GM18517 (cell line): ENCODE measurements at regions not wholly inside any gene's neighbourhood (a gene's known extent, or its start where the extent isn't known, plus 50 kb on each side); places are given as distances from the start of the nearest gene placed in this dataset.
"Not testable (repeated sequence)": the region's sequence is repeated elsewhere in the genome, so short reads cannot be mapped to it uniquely, and the experiment has no call there.

Experiments used
- ATAC-seq: cut with Tn5 transposase; IDR thresholded peaks from one replicate; pipeline ENCODE4 v1.9.1; 2021; ENCODE audit warnings: mild to moderate bottlenecking, moderate library complexity; ENCODE audit not compliant: unreplicated experiment

DNA sequence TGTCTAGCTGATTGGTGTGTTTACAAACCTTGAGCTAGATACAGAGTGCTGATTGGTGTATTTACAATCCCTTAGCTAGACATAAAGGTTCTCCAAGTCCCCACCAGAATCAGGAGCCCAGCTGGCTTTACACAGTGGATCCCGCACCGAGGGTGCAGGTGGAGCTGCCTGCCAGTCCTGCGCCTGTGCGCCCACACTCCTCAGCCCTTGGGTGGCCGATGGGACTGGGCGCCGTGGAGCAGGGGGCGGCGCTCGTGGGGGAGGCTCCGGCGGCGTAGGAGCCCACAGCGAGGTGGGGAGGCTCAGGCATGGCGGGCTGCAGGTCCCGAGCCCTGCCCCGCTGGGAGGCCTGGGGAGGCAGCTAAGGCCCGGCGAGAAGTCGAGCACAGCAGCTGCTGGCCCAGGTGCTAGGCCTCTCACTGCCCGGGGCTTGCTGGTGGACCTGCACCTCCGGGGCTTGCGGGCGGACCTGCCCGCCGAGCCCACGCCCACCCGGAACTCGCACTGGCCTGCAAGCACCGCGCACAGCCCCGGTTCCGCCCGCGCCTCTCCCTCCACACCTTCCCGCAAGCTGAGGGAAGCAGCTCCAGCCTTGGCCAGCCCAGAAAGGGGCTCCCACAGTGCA is 51.0 kb upstream of the CDYL start:
- not testable (repeated sequence) for ATAC-seq

GRCh38 chr6:4724727-4725126 is 51.5 kb upstream of the CDYL start:
- not testable (repeated sequence) for ATAC-seq

- ATAC-seq: no peak
Measured at GRCh38 chr6:4723383-4723782, 52.8 kb upstream of the CDYL start.

GRCh38 chr6:4721368-4721767 is 54.8 kb upstream of the CDYL start:
- ATAC-seq: not testable (repeated sequence)

DNA sequence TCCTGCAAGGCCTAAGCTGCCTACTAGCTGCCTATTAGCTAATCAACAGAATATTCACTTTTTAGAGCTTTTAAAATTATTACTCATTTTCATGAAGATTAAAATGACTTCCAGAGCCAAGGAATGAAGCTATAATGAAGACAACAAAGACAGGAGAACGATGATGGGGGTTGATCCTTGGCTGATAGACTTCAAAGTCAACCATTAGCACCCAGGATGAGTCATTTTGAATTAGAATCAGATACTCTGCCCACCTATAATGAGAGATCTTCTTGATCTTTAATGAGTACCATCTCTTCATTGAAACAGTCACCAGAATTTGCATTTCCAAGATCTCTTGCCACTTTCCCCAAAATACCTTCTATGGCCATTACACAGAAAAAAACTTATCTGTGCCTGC is 56.7 kb upstream of the CDYL start:
- no peak for ATAC-seq

DNA sequence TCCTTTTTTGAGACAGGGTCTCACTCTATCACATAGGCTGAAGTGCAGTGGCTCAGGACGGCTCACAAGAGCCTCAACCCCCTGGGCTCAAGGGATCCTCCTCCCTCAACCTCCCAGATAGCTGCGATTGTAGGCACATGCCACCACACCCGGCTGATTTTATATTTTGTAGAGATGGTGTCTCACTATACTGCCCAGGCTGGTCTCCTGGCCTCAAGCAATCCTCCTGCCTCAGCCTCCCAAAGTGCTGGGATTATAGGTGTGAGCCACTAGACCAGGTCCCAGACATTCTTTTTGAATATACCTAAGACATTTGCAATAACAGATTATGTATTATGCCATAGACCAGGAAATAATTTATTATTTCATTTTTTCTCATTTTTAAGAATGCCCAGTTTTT is 58.3 kb upstream of the CDYL start:
- ATAC-seq: no peak

- no peak for ATAC-seq
Measured at GRCh38 chr6:4717124-4717523, 59.1 kb upstream of the CDYL start.

- ATAC-seq: no peak
Measured at GRCh38 chr6:4714961-4715501, 61.2 kb upstream of the CDYL start.

GRCh38 chr6:4712291-4712690 is 63.9 kb upstream of the CDYL start:
- no peak for ATAC-seq

- no peak for ATAC-seq
Measured at GRCh38 chr6:4707011-4707410, 69.2 kb upstream of the CDYL start.

DNA sequence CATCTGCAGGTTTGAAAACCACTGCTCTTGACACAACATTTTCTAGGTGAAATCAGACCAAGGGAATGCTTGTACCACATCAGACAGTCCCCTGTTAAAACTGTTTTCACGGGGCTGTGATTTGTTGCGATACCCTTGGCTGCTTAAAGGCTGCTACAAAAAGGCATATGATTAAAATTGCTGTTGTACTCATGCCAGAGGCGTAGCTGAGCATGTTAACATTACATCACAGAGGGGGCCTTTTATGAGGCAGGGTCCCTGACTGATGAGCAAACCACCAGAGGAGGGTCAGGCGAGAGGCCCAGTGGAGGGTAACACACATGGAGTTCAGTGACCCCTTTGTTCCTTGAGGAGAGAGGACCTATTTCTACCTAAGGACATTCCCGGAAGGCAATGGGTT is 70.4 kb upstream of the CDYL start:
- ATAC-seq: no peak

GRCh38 chr6:4703382-4703781 is 72.8 kb upstream of the CDYL start:
- ATAC-seq: no peak

GRCh38 chr6:4698901-4699659 is 77.1 kb upstream of the CDYL start:
- ATAC-seq: no peak

DNA sequence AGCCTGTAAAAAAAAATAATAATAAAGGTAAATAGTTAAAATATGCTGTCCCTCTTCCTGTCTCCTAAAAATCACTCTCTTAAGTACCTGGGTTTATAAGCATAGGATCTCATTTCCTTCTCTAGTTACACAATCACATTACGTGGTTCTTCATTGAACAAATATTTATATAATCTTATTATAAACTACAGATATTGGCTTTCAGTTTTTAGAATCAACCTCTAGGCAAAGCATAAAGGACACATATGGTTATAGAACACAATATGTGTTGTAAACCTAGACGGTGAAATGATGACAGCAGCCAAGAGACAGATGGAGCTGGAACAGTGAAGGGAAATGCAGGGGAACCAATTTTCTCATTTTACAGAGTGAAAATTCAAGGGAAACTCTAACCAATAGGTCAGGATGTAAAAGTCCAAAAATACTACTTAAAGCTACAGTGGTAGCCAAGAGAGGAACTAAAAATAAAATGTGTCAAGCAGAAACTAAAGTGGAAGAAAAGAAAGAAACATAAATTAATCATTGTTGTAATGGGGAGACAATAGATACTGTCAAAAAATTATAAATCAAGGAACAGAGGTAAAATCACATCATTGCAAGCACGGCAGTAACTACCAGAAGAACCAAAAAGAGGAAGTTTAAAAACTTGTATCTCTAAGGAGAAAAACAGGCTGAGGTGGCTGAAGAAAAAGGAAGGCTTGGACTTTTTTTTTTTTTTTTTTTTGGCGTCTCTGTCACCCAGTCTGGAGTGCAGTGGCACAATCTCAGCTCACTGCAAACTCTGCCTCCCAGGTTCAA is 82.8 kb upstream of the CDYL start:
- no peak for ATAC-seq

DNA sequence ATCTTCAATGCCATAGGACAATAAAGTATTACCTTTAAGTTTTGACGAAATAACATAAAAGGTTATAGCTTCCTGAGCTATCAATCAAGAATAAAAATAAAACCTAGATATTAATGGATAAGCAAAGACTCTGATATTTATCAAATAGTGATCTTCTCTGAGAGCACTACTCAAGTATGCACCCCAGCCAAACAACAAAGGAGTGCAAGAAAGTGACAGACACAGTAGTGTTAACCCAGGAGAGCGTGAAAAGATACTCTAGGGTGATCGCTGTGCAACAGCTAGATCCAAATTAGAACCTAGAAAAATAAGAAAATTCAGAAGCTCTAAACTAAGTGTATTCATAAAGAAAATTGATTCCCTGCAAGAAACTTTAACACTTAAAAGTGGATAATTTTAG is 83.5 kb upstream of the CDYL start:
- no peak for ATAC-seq

DNA sequence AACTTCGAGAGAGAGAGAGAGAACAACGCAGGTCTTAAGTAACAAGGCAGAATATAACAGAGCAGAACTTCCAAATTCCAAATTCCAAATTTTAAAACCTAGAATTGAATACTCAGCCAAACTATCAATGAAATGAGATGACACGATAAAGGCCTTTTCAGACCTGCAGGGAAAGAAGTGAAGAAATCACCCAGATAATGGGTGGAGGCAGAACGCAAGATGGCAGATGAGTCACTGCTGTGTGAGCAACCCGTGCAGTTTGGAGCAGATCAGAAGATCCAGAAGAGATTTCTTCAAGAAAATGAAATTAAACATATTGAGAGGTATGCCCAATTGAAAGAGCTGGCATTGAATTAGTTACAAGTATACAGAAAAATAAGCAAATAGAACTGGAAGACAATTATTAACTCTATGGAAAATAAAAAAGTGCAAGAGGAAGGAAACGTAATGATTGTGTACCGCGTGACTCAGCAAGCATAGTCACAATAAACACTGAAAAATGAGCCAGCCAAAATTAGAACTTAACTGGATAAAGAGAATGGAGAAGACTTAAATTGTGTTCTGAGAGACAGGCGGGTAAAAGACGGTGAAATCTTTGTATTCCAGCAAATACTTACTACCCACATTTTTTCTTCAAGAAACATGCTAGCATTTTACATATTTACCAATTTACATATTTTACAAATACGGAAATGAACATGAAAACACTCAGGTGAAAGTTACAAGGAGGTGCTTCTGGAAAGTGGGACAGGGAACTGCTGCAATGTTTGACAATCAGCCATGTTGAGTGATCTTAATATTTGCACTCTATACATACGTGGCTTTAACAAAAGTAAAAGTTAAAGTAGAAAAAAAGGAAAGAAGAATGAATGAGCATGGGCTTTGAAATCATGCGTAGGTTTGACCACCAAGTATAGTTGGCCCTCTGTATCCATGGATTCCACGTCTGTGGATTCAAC is 87.9 kb upstream of the CDYL start:
- no peak for ATAC-seq

DNA sequence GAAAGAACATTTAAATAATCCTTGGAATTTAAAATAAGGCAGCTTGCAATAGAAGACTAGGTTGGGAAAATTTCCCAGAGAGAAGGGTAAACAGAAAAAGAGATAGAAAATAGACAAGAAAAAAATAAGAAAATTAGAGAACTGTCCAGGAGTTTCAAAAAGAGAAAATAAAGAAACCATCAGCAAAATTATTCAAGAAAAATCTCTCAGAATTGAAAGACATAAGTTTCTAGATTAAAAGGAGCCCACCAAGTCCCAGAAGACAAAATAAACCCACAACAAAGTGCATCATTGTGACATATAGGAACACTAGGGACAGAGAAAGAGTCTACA is 88.6 kb upstream of the CDYL start:
- ATAC-seq: no peak

GRCh38 chr6:4682431-4683097 is 93.6 kb upstream of the CDYL start:
- ATAC-seq: no peak

DNA sequence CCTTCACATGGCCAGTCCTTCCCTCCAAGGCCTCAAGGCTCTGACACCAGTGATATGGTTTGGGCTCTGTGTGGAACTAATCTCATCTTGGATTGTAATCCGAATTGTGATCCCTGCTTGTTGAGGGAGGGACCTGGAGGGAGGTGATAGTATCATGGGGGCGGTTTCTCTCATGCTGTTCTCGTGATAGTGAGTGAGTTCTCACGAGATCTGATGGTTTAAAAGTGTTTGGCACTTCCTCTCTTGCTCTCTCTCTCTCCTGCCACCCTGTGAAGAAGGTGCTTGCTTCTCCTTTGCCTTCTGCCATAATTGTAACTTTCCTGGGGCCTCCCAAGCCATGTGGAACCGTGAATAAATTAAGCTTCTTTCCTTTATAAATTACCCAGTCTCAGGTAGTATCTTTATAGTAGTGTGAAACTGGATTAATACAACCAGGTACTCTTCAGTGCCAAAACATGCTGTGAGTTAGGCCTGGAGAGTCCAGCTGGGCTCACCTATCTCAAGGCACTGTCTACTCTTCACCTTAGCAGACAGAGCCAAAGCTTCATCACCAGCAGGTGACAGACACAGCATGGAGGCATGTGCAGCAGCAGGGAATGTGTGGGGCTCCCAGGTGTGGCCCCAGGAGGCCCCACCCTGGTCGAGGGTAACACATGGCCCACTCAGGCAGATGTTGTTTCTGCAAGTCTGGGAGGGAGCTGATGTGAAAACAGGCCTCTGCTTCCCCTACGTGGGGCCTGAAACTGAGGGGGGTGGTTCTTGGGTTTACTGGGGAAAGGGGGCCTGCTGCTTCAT is 97.5 kb upstream of the CDYL start:
- no peak for ATAC-seq

DNA sequence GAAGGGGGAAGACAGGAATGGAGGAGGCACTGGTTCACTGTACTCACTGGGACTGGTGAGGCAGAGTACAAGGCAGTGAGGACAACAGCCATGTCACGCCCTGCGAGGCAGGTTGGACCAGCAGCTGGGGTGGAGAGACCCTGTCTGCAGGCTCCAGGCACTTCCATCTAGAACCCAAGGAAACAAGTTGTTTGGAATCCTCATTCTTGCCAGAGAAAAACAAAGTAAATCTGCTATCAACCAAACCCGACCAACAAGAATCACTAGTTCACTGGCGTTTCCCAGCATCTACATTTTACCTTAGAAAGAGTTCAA is 98.5 kb upstream of the CDYL start:
- ATAC-seq: no peak
